ENCODE measurements at regions not wholly inside any gene's neighbourhood (a gene's known extent, or its start where the extent isn't known, plus 50 kb on each side); places are given as distances from the start of the nearest gene placed in this dataset.

GRCh38 chr5:10870791-10871190, 109.8 kb upstream of the DAP start:
- no peak overlapping the region for H3K14ac ChIP-seq (ENCODE audit: low read length in 2 of 2)
- H3K9me3 ChIP-seq (ENCODE audit: control insufficient read depth, low read length), result no peaks in the 10 kb centered on the region
- no peak overlapping the region for H4K91ac ChIP-seq (ENCODE audit: low read length)
- peaks cover 0 to 32% of the 10 kb centered on the region in 2 experiments for H3K27me3 ChIP-seq (ENCODE audit: control insufficient read depth in 1 of 2, insufficient read depth in 1 of 2, low read length in 2 of 2)
- H2BK12ac ChIP-seq (ENCODE audit: low read length in 2 of 2), result no peak overlapping the region
- H2AFZ ChIP-seq (ENCODE audit: low read depth, low read length), result no peak overlapping the region
- H3K4ac ChIP-seq (ENCODE audit: low read depth in 1 of 2, low read length in 2 of 2), result no peak overlapping the region
- no peak overlapping the region for H4K8ac ChIP-seq (ENCODE audit: low read length)
- peaks cover 3% of the 10 kb centered on the region for H3K4me1 ChIP-seq (ENCODE audit: control insufficient read depth, insufficient read depth, low read depth, low read length)
- H3K4me2 ChIP-seq (ENCODE audit: low read length, poor library complexity, severe bottlenecking), result no peak overlapping the region
- H2BK120ac ChIP-seq (ENCODE audit: low read depth, low read length), result no peak overlapping the region
- H3K9ac ChIP-seq (ENCODE audit: low read length), result no peak overlapping the region
- 86% methylated on average over 2 of the region's 11 CpGs for WGBS
- H3K27ac ChIP-seq (ENCODE audit: low read length, poor library complexity, severe bottlenecking), result no peak overlapping the region
- H3K18ac ChIP-seq (ENCODE audit: low read depth in 1 of 2, low read length in 2 of 2), result no peak overlapping the region
- H2BK15ac ChIP-seq (ENCODE audit: low read depth, poor library complexity, severe bottlenecking), result no peak overlapping the region
- no peaks in the 10 kb centered on the region for H3K79me1 ChIP-seq (replicated peaks; ENCODE audit: low read length, poor library complexity, severe bottlenecking)
- no peak overlapping the region for H3K4me3 ChIP-seq (ENCODE audit: insufficient read depth in 1 of 2, low read depth in 1 of 2, low read length in 2 of 2)
- DNase-seq, result no peak
- no peaks in the 10 kb centered on the region for H3K36me3 ChIP-seq (ENCODE audit: control insufficient read depth in 1 of 2, insufficient read depth in 2 of 2, low read depth in 1 of 2, low read length in 2 of 2)
- H3K23ac ChIP-seq (ENCODE audit: low read length in 2 of 2), result no peak overlapping the region
- no peak overlapping the region for H2BK5ac ChIP-seq (ENCODE audit: low read depth, low read length, poor library complexity, severe bottlenecking)
- H2AK5ac ChIP-seq (ENCODE audit: low read length, severe bottlenecking), result no peak overlapping the region

- no peak overlapping the region for H4K91ac ChIP-seq (ENCODE audit: low read length)
- no peak overlapping the region for H2BK120ac ChIP-seq (ENCODE audit: low read depth, low read length)
- peaks cover 0 to 36% of the 10 kb centered on the region in 2 experiments for H3K27me3 ChIP-seq (ENCODE audit: control insufficient read depth in 1 of 2, insufficient read depth in 1 of 2, low read length in 2 of 2)
- no peak for DNase-seq
- H4K8ac ChIP-seq (ENCODE audit: low read length), result no peak overlapping the region
- H2BK15ac ChIP-seq (ENCODE audit: low read depth, poor library complexity, severe bottlenecking), result no peak overlapping the region
- H3K4me3 ChIP-seq (ENCODE audit: insufficient read depth in 1 of 2, low read depth in 1 of 2, low read length in 2 of 2), result no peak overlapping the region
- no peak overlapping the region for H3K18ac ChIP-seq (ENCODE audit: low read depth in 1 of 2, low read length in 2 of 2)
- no peak overlapping the region for H2BK5ac ChIP-seq (ENCODE audit: low read depth, low read length, poor library complexity, severe bottlenecking)
- H3K36me3 ChIP-seq (ENCODE audit: control insufficient read depth in 1 of 2, insufficient read depth in 2 of 2, low read depth in 1 of 2, low read length in 2 of 2), result no peaks in the 10 kb centered on the region
- H3K14ac ChIP-seq (ENCODE audit: low read length in 2 of 2), result no peak overlapping the region
- H3K4ac ChIP-seq (ENCODE audit: low read depth in 1 of 2, low read length in 2 of 2), result no peak overlapping the region
- H3K4me1 ChIP-seq (ENCODE audit: control insufficient read depth, insufficient read depth, low read depth, low read length), result no peaks in the 10 kb centered on the region
- no peak overlapping the region for H2AFZ ChIP-seq (ENCODE audit: low read depth, low read length)
- no peak overlapping the region for H2AK5ac ChIP-seq (ENCODE audit: low read length, severe bottlenecking)
- no peak overlapping the region for H3K27ac ChIP-seq (ENCODE audit: low read length, poor library complexity, severe bottlenecking)
- H3K23ac ChIP-seq (ENCODE audit: low read length in 2 of 2), result no peak overlapping the region
- no peak overlapping the region for H3K9ac ChIP-seq (ENCODE audit: low read length)
- no peak overlapping the region for H3K4me2 ChIP-seq (ENCODE audit: low read length, poor library complexity, severe bottlenecking)
- no peaks in the 10 kb centered on the region for H3K79me1 ChIP-seq (replicated peaks; ENCODE audit: low read length, poor library complexity, severe bottlenecking)
- no peak overlapping the region for H2BK12ac ChIP-seq (ENCODE audit: low read length in 2 of 2)
- H3K9me3 ChIP-seq (ENCODE audit: control insufficient read depth, low read length), result no peaks in the 10 kb centered on the region
- 93% methylated on average over 7 of the region's 7 CpGs for WGBS
These were observed 107.9 kb upstream of the DAP start for GRCh38 chr5:10868956-10869355.

- no peak overlapping the region for H4K91ac ChIP-seq (ENCODE audit: low read length)
- H3K4me2 ChIP-seq (ENCODE audit: low read length, poor library complexity, severe bottlenecking), result no peak overlapping the region
- H3K9ac ChIP-seq (ENCODE audit: low read length), result no peak overlapping the region
- WGBS, result 88% methylated on average over 13 of the region's 13 CpGs
- H3K14ac ChIP-seq (ENCODE audit: low read length in 2 of 2), result no peak overlapping the region
- H3K18ac ChIP-seq (ENCODE audit: low read depth in 1 of 2, low read length in 2 of 2), result no peak overlapping the region
- H2AK5ac ChIP-seq (ENCODE audit: low read length, severe bottlenecking), result no peak overlapping the region
- no peak overlapping the region for H4K8ac ChIP-seq (ENCODE audit: low read length)
- H2BK15ac ChIP-seq (ENCODE audit: low read depth, poor library complexity, severe bottlenecking), result no peak overlapping the region
- H3K9me3 ChIP-seq (ENCODE audit: control insufficient read depth, low read length), result no peaks in the 10 kb centered on the region
- DNase-seq, result no peak
- no peak overlapping the region for H3K23ac ChIP-seq (ENCODE audit: low read length in 2 of 2)
- H3K4ac ChIP-seq (ENCODE audit: low read depth in 1 of 2, low read length in 2 of 2), result no peak overlapping the region
- H3K27ac ChIP-seq (ENCODE audit: low read length, poor library complexity, severe bottlenecking), result no peak overlapping the region
- no peak overlapping the region for H3K4me3 ChIP-seq (ENCODE audit: insufficient read depth in 1 of 2, low read depth in 1 of 2, low read length in 2 of 2)
- H2BK5ac ChIP-seq (ENCODE audit: low read depth, low read length, poor library complexity, severe bottlenecking), result no peak overlapping the region
- no peaks in the 10 kb centered on the region for H3K36me3 ChIP-seq (ENCODE audit: control insufficient read depth in 1 of 2, insufficient read depth in 2 of 2, low read depth in 1 of 2, low read length in 2 of 2)
- H3K27me3 ChIP-seq (ENCODE audit: control insufficient read depth in 1 of 2, insufficient read depth in 1 of 2, low read length in 2 of 2), result peaks cover 0 to 36% of the 10 kb centered on the region in 2 experiments
- no peaks in the 10 kb centered on the region for H3K4me1 ChIP-seq (ENCODE audit: control insufficient read depth, insufficient read depth, low read depth, low read length)
- H3K79me1 ChIP-seq (replicated peaks; ENCODE audit: low read length, poor library complexity, severe bottlenecking), result no peaks in the 10 kb centered on the region
- no peak overlapping the region for H2BK120ac ChIP-seq (ENCODE audit: low read depth, low read length)
- H2AFZ ChIP-seq (ENCODE audit: low read depth, low read length), result no peak overlapping the region
- no peak overlapping the region for H2BK12ac ChIP-seq (ENCODE audit: low read length in 2 of 2)
These were observed 106.6 kb upstream of the DAP start for GRCh38 chr5:10867389-10868303.

- H3K23ac ChIP-seq (ENCODE audit: low read length in 2 of 2), result no peak overlapping the region
- WGBS, result 47% methylated on average over 3 of the region's 4 CpGs
- no peak overlapping the region for H3K18ac ChIP-seq (ENCODE audit: low read depth in 1 of 2, low read length in 2 of 2)
- no peaks in the 10 kb centered on the region for H3K9me3 ChIP-seq (ENCODE audit: control insufficient read depth, low read length)
- no peak overlapping the region for H2AFZ ChIP-seq (ENCODE audit: low read depth, low read length)
- H3K14ac ChIP-seq (ENCODE audit: low read length in 2 of 2), result no peak overlapping the region
- H3K27ac ChIP-seq (ENCODE audit: low read length, poor library complexity, severe bottlenecking), result no peak overlapping the region
- no peak overlapping the region for H2BK120ac ChIP-seq (ENCODE audit: low read depth, low read length)
- H2AK5ac ChIP-seq (ENCODE audit: low read length, severe bottlenecking), result no peak overlapping the region
- H3K9ac ChIP-seq (ENCODE audit: low read length), result no peak overlapping the region
- H3K4me1 ChIP-seq (ENCODE audit: control insufficient read depth, insufficient read depth, low read depth, low read length), result no peaks in the 10 kb centered on the region
- no peaks in the 10 kb centered on the region for H3K36me3 ChIP-seq (ENCODE audit: control insufficient read depth in 1 of 2, insufficient read depth in 2 of 2, low read depth in 1 of 2, low read length in 2 of 2)
- H3K27me3 ChIP-seq (ENCODE audit: control insufficient read depth in 1 of 2, insufficient read depth in 1 of 2, low read length in 2 of 2), result peaks cover 0 to 36% of the 10 kb centered on the region in 2 experiments
- H4K91ac ChIP-seq (ENCODE audit: low read length), result no peak overlapping the region
- no peak for DNase-seq
- no peak overlapping the region for H3K4ac ChIP-seq (ENCODE audit: low read depth in 1 of 2, low read length in 2 of 2)
- H2BK15ac ChIP-seq (ENCODE audit: low read depth, poor library complexity, severe bottlenecking), result no peak overlapping the region
- no peak overlapping the region for H3K4me3 ChIP-seq (ENCODE audit: insufficient read depth in 1 of 2, low read depth in 1 of 2, low read length in 2 of 2)
- H3K79me1 ChIP-seq (replicated peaks; ENCODE audit: low read length, poor library complexity, severe bottlenecking), result no peaks in the 10 kb centered on the region
- H3K4me2 ChIP-seq (ENCODE audit: low read length, poor library complexity, severe bottlenecking), result no peak overlapping the region
- no peak overlapping the region for H2BK5ac ChIP-seq (ENCODE audit: low read depth, low read length, poor library complexity, severe bottlenecking)
- H4K8ac ChIP-seq (ENCODE audit: low read length), result no peak overlapping the region
- H2BK12ac ChIP-seq (ENCODE audit: low read length in 2 of 2), result no peak overlapping the region
These were observed 105.9 kb upstream of the DAP start for GRCh38 chr5:10866913-10867312.

Data from mesenchymal stem cell (in vitro differentiated cells and primary cell).